ENCODE measurements at regions not wholly inside any gene's neighbourhood (a gene's known extent, or its start where the extent isn't known, plus 50 kb on each side); places are given as distances from the start of the nearest gene placed in this dataset.
"Not testable (repeated sequence)": the region's sequence is repeated elsewhere in the genome, so short reads cannot be mapped to it uniquely, and the experiment has no call there.

GRCh38 chr9:28471261-28471660 lies 898.0 kb upstream of the C9orf72 start:
- no peak for DNase-seq (ENCODE audit: low read depth)

- no peak for DNase-seq (ENCODE audit: low read depth)
Measured at GRCh38 chr9:28487561-28487960, 914.3 kb upstream of the C9orf72 start.

GRCh38 chr9:28491121-28491520 lies 917.8 kb upstream of the C9orf72 start:
- DNase-seq (ENCODE audit: low read depth), result no peak

DNA sequence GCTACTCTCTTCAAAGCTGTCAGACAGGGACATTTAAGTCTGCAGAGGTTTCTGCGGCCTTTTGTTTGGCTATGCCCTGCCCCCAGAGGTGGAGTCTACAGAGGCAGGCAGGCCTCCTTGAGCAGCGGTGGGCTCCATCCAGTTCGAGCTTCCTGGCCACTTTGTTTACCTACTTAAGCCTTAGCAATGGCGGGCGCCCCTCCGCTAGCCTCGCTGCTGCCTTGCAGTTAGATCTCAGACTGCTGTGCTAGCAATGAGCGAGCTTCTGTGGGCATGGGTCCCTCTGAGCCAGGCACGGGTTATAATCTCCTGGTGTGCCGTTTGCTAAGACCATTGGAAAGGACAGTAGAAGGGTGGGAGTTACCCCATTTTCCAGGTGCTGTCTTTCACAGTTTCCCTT lies 924.9 kb upstream of the C9orf72 start:
- DNase-seq (ENCODE audit: low read depth), result not testable (repeated sequence)

- DNase-seq (ENCODE audit: low read depth), result no peak
Measured at GRCh38 chr9:28502189-28502588, 928.9 kb upstream of the C9orf72 start.

DNA sequence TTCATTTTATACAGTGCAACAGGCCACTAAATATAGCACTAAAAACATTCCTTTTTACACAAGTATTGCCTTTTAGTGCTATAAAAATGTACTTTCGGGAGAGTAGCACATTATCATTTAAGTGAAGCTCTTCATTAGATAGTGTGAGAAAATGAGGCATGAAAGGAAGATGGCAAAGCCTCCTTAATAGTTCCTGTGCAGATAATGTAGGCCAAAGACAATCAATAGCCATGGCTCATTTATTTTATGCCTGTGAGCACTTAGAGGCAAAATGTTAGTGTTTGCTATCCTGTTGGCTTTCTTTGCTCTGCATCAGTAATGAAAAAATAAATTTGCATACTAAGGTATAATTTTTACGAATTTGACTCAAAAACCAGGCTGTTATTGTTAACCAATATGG lies 929.5 kb upstream of the C9orf72 start:
- DNase-seq (ENCODE audit: low read depth), result no peak

DNA sequence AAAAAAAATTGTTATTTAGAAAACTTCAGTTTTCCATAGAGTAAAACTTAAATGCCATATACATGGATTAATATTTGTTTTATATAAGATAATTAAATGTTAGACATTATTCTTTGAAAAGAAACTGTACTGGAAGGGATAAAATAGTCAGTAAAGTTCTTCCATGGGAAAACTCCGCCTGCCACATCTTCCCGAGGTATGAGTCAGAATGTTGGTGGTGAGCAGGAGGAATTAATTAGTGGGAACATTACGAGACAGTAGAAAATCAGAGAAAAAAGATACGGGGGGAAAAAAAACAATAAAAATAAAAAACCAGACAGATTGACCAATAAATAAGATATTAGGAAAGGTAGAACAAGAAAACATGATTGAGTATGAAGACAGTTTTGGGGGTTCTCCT lies 930.3 kb upstream of the C9orf72 start:
- no peak for DNase-seq (ENCODE audit: low read depth)

GRCh38 chr9:28518439-28518838 lies 945.2 kb upstream of the C9orf72 start:
- no peak for DNase-seq (ENCODE audit: low read depth)

- not testable (repeated sequence) for DNase-seq (ENCODE audit: low read depth)
Measured at GRCh38 chr9:28524309-28524708, 951.0 kb upstream of the C9orf72 start.

DNA sequence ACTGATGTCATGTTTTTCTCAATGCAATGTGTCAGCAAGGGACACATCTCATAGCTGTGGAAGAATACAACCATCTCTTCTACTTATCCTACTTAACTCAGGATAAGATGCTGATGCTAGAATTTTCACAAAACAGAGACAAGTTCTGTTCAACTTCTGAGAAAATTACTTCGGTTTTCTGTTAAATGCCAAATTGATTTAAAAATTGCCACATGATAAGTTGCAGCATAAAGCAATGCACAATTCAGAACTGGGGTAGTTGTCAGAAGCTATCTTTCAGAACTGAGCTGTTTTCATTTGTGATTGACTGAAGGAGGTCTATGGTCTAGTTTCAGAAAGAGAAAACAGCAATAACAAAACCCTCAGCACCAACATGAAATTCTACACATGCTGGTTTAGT lies 954.8 kb upstream of the C9orf72 start:
- no peak for DNase-seq (ENCODE audit: low read depth)

- DNase-seq (ENCODE audit: low read depth), result no peak
Measured at GRCh38 chr9:28538132-28538531, 964.9 kb upstream of the C9orf72 start.

DNA sequence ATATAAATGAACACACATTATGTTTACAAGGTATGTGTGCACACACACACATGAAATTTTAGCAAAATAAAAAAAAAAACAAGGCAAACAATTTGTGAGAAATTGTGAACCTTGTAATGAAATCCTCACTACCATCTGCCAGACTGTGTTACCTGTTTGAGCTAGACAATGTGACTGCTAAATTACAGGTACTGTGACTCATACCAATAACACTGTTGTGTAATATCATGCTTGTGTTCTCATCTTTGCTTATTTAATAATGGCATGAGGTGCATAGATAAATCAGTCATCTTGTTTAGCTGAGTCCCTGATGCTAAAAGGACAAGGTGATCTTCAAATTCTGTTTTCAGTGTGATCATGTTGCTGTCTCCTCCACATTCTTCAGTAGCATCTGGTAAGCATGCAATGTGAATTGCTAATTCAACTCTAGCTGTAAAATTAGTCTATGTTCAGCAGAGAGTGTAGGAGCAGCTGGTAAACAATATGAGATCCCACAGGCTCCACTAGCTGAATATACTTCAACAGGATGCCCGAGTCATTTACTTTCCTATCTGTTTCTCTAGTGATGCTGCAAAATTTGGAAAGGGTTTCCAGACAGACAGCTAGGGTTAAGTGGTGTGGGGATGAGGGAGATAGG lies 966.3 kb upstream of the C9orf72 start:
- DNase-seq (ENCODE audit: low read depth), result no peak

GRCh38 chr9:28542928-28543327 lies 969.6 kb upstream of the C9orf72 start:
- DNase-seq (ENCODE audit: low read depth), result no peak

GRCh38 chr9:28547527-28547926 lies 974.2 kb upstream of the C9orf72 start:
- DNase-seq (ENCODE audit: low read depth), result no peak

- no peak for DNase-seq (ENCODE audit: low read depth)
Measured at GRCh38 chr9:28563291-28563934, 990.1 kb upstream of the C9orf72 start.

GRCh38 chr9:28583832-28584231 lies 1010.6 kb upstream of the C9orf72 start:
- no peak for DNase-seq (ENCODE audit: low read depth)

DNA sequence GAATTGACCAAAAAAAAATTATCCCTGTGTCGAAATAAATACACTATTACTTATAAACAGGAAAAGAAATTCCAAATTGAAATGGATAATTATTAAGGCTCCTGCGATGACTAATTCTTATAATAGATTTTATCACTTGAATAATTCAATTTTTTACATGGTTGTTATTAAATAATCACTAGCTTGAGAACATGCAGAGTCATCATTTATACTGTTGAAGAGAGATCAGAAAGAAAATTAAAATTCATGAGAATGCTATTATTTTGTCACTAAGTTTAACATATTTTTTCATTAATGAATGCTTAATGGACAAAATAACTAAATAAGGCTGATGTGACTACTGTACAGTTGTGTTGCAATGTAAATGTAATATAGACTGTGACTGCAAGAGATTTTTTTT lies 1011.3 kb upstream of the C9orf72 start:
- DNase-seq (ENCODE audit: low read depth), result no peak

DNA sequence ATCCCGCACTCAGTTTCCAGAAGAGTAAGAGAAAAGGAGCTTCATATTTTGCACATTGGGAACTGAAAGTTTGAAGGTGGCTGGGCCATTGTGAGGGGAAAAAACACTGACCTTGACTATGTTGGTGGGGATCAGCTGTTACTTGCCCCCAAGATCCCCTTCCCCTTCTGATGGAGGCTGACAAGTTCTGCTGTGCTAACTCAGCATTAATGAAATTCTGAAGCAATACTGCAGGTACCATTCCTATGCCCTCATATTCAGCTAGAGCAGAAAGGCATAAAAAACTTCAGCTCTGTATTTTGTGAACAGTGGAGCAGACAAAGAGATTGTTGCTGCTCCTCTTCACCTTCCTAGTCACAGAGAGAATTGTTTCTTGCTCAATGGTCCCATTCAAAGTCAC lies 1013.8 kb upstream of the C9orf72 start:
- DNase-seq (ENCODE audit: low read depth), result no peak

GRCh38 chr9:28598408-28598807 lies 1025.1 kb upstream of the C9orf72 start:
- no peak for DNase-seq (ENCODE audit: low read depth)

DNA sequence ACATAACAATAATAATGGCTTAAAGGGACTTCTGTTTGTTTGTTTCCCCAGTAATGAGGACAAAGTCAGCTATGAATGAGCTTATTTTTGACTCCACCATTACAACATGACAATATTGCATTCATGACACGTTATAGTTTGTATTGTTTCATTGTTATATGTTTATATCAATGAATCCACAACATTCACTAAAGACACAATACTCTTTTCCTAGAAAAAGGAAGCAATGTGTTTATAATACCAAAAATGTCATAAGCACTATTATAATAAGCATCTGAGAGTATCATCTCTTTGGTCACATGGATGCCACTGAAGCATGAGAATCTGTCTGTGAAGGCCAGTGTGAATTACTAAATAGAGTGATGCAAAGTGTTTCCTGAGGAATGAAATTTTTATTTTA lies 1026.9 kb upstream of the C9orf72 start:
- no peak for DNase-seq (ENCODE audit: low read depth)

GRCh38 chr9:28607843-28608242 lies 1034.6 kb upstream of the C9orf72 start:
- no peak for DNase-seq (ENCODE audit: low read depth)

- no peak for DNase-seq (ENCODE audit: low read depth)
Measured at GRCh38 chr9:28610339-28610738, 1037.1 kb upstream of the C9orf72 start.

DNA sequence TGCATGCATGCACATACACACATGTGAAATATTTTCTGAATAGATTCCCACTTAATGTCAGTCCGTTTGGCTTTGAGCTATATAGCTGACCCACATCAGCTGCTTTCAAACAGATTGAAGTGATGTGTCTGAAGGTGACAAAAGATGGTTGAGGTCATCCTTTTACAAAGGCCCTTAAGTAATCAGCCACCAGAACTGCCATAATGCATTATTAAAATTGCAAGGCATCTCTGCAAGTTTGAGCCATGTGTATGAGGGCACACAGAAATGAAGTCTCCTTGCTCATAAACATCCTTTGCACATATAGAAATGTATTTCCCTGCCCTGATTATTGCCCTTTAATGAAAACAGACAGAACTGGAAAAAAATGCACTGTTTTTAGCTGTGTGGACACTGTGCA lies 1043.0 kb upstream of the C9orf72 start:
- no peak for DNase-seq (ENCODE audit: low read depth)

- no peak for DNase-seq (ENCODE audit: low read depth)
Measured at GRCh38 chr9:28620011-28620410, 1046.7 kb upstream of the C9orf72 start.
